Right lung (tissue), 2 donors: ENCODE measurements at regions not wholly inside any gene's neighbourhood (a gene's known extent, or its start where the extent isn't known, plus 50 kb on each side); places are given as distances from the start of the nearest gene placed in this dataset.

ENCODE experiments used
- DNase-seq, 2 donors: peaks; one replicate each; pipeline ENCODE4 v3.0.0-alpha.2; 2013

DNA sequence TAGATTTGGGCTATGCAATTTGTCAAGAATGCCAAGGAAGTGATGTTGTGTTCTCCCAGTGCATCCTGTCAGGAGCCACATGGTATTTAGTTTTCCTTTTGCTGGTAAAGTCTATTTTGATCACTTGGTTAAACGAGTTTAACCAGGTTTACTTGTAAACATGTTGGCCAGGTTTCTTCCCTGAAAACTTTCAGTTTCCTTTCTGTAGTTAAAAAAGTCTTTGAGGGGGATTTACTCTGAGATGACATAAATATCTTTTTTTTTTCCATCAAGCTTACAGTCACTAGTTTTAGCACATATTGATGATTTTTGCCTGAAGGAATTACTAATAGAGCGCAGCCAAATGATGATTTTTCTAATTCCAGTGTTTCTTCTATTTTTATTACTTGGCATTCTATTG lies 320.5 kb downstream of the PHF14 start:
- DNase-seq: no peak

DNA sequence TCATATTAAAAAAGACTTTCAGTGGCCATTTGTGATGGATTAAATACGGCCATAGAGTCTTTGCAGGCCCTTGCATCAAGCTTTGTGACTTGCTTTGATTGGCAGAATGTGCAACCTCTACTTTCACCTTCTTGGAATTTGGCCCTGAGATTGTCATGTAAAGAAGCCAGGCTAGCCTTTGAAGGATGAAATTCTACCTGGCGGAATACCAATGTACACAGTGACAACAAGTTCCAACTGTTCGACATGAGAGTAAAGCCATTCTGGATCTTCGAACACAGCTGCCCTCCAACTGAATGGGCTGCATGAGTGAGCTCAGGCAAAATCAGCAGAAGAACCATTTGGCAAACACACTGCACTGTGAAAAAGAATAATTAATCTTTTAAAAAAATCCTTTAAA lies 321.3 kb downstream of the PHF14 start:
- no peak for DNase-seq

- DNase-seq: no peak
Measured at GRCh38 chr7:11297126-11297625, 323.5 kb downstream of the PHF14 start.

DNA sequence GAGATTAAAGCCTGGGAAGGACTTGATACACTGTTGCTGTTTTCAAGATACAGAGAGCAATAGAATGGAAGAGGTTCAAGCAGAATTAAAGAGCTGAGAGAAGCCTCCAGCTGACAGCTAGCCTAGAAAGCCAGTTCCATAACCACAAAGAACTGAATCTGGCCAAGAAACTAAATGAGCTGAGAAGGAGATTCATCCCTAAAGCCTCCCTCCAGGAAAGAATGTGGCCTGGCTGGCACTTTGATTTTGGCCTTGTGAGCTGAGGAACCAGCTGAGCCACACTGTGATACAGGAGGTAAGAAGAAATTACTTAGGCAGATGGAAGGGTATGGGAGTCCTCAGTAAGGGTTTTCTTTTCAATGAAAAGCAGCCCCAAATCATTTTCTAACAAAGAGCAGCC lies 324.1 kb downstream of the PHF14 start:
- DNase-seq: no peak

DNA sequence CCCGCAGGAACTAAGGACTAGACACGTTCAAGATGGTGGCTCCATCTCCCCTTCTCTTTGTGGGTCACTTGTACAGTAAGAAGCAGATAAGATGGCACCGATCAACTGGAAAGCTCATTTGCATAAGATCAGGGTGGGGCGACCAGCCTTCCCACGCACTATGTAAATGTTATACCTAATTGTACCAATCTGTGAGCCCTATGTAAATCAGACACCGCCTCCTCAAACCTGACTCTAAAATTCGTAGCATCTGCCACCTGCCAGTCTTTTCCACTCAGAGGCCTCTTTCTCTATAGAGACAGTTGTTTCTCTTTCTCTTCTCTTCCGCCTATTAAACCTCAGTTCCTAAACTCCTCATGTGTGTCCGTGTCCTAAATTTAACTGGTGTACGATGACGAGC lies 324.5 kb downstream of the PHF14 start:
- no peak for DNase-seq

- no peak for DNase-seq
Measured at GRCh38 chr7:11300241-11300640, 326.6 kb downstream of the PHF14 start.

DNA sequence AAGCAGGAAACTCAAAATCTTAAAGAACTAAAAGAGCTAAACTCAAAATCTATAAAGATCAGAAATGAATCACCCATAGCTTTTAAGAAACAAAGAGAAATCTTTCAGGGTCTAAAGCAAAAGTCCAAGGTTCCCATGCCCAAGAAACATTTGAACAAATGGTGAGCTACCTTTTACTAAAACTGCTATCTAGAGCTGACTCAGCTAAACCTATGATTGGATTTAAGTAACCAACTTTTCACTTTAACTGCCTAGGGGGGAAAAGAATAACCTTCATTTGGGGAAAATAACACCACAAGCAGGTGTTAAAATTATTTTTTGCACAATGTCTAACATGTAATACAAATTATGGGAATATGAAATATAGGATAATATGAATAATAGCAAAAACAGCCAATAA lies 328.4 kb downstream of the PHF14 start:
- no peak for DNase-seq

DNA sequence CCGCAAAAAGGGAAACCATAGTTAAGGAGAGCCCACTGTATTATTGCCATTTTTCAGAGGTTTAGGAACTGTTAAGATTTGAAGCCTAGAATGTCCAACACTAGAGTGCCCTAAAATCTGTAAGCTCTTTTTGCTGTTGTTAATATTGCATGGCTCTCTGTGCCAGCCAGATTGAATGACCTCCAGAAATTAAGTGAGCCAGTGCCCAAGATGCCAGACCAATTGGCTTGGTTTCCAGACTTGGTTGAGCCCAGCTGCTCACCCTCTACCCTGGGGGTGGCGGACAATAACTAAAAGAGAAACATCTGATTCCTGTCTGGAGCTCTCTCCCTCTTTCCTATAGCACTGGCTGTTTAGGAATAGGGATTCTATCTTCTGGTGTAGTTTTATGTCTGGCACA lies 340.1 kb downstream of the PHF14 start:
- no peak for DNase-seq

- DNase-seq: no peak
Measured at GRCh38 chr7:11315666-11316258, 342.1 kb downstream of the PHF14 start.

- DNase-seq: no peak
Measured at GRCh38 chr7:11317766-11318165, 344.1 kb downstream of the PHF14 start.

GRCh38 chr7:11319491-11320274 lies 346.0 kb downstream of the PHF14 start:
- no peak for DNase-seq
